ENCODE measurements at regions not wholly inside any gene's neighbourhood (a gene's known extent, or its start where the extent isn't known, plus 50 kb on each side); places are given as distances from the start of the nearest gene placed in this dataset.

- DNase-seq (ENCODE audit: low read depth in 2 of 2), result no peak
These were observed 456.5 kb upstream of the SOX11 start for GRCh38 chr2:5235701-5236100.

DNA sequence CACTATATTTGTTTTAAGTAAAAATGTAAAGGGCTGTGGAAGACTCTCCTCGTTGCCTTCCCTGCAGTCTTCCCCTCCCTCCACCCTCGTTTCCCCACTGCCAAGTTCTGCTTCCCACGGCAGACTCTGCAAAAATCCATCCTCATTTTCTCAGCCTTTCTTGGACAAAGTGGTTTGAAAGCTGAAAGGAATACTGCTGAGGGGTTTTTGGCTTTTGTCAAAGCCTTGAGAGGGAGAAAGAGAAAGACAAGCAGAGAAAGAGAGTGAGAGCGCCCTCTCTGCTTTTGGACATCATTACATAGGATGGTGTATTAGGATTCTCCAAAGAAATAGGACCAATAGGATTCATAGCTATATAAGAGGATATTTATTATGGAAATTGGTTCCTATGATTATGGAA lies 455.9 kb upstream of the SOX11 start:
- no peak for DNase-seq (ENCODE audit: low read depth in 2 of 2)

GRCh38 chr2:5242751-5243150 lies 449.4 kb upstream of the SOX11 start:
- no peak for DNase-seq (ENCODE audit: low read depth in 2 of 2)

GRCh38 chr2:5250482-5250881 lies 441.7 kb upstream of the SOX11 start:
- DNase-seq (ENCODE audit: low read depth in 2 of 2), result no peak

GRCh38 chr2:5253263-5253662 lies 438.9 kb upstream of the SOX11 start:
- no peak for DNase-seq (ENCODE audit: low read depth in 2 of 2)

- DNase-seq (ENCODE audit: low read depth in 2 of 2), result no peak
These were observed 437.3 kb upstream of the SOX11 start for GRCh38 chr2:5254791-5255332.

- DNase-seq (ENCODE audit: low read depth in 2 of 2), result no peak
These were observed 428.9 kb upstream of the SOX11 start for GRCh38 chr2:5263291-5263690.

- no peak for DNase-seq (ENCODE audit: low read depth in 2 of 2)
These were observed 427.8 kb upstream of the SOX11 start for GRCh38 chr2:5264361-5264760.

DNA sequence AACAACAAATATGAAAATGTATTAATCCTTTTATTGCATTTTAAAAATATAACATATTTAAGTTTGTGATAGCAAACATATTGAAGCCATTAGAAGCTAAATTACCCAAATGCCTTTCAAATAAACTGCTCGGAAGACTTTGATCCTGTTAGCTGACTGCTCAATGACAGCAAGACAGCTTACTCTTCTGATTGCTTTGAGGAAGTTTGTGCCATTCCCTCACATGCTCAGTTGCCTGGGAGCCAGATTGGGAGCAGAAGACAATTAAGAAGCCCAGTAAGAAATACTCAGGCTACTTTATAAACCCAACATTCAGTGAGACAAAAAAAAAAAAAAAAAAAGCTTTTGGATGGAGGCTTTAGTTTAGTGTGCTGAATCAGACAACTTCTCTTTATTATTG lies 407.1 kb upstream of the SOX11 start:
- no peak for DNase-seq (ENCODE audit: low read depth in 2 of 2)

DNA sequence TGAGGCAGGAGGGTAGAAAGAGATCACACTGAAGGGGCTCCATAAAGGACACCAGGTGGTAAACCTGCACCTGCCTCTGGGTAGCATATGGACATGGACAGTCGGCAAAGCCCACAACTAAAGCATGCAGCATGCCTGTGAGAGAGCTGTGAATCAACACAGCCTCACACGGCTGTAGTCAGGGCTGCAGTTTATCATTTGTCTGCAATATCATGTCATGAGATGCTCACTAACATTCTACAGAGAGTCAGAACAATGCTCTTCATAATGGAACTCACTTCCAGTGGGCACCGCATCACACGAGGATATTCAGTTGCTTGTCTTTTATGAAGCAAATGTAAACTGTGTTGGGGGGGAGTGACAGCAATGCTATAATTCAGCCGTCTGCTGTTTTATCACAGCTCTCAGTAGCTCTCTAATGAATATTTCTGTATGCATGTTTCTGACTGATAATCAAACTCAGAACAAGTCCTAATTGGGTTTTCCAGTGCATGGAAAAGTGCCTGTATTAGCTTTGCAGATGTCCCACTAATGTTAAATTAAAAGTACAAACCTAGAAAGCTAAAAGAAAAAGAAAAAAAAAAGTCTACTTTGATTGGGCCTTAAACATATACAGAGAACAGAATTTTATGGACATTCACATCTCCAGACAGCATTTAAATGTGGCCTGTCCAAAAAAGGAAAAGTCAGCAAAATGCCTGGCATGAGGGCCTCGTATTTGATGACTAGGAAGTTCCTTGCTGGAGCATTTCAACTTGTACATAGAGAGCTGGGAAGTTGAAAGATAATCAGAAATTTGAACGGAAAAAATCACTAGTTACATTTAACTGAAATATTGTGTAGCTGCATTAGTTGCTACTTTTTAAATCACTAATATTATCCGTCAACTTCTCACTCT lies 406.1 kb upstream of the SOX11 start:
- no peak for DNase-seq (ENCODE audit: low read depth in 2 of 2)

DNA sequence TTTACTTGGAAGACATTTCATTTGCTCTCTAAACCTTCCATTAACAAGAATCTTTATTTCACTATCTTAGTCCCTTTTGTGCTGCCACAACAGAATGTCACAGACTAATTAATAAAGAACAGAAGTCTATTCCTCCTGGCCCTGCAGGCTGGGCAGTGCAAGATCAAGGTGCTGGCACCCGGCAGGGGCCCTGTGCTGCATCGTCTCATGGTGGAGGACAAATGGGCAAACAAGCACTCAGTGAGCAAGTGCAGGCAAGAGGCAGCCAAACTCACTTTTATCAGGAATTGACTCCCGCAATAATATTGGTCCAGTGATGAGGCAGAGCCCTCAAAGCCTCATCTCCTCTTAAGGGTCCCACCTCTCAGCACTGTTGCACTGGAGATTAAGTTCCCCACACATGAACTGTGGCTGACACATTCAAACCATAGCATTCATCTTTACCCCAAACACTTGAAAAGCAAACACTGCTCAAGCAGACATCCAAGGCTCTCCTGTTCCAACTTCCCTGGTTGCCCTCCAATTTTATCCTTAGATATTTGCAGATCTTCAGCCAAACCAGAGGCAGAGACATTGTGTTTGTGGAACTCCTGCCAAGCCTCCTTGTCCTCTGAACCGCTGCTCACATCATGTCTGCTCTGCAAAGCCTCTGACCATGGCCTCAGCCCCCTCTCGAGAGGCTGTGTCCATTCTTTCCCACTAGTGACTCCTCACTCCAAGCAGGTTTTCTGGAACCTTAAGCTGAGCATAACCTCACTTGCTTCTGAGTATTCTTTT lies 404.4 kb upstream of the SOX11 start:
- no peak for DNase-seq (ENCODE audit: low read depth in 2 of 2)

- no peak for DNase-seq (ENCODE audit: low read depth in 2 of 2)
These were observed 401.2 kb upstream of the SOX11 start for GRCh38 chr2:5290900-5291546.

DNA sequence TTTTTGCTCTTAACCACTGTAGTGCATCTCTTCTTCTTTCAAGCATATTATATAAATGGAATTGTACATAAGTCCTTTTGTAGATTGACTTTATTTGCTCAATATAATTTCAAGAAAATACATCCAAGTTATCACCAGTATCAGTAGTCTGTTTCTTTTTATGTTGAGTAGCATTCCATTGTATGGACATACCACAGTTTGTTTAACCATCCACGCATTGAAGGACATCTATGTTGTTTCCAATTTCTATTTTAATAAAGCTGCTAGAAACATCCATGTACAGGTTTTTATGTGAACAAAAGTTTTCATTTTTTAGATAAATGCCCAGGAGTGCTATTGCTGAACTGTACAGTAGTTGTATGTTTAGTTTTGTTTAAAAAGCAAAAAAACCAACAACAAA lies 387.5 kb upstream of the SOX11 start:
- no peak for DNase-seq (ENCODE audit: low read depth in 2 of 2)

DNA sequence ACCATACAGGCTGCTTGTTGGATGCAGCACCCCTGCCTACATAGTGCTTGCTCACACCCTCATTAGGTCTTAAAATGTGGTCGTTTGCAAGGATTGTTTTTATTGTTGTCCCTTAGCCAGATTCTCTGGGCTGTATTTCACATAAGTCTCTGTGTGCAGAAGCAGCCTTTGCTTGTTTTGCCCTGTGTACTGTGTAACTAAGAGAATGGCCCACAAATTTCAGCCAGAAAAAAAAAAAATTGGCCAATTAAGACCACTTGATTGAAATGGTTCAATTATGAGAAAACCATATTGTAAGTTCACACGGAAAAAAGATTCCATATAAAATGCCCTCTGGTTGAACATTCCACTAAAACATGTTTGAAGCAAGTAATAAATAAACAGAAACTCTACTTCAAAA lies 377.1 kb upstream of the SOX11 start:
- DNase-seq (ENCODE audit: low read depth in 2 of 2), result no peak

GRCh38 chr2:5315512-5315911 lies 376.7 kb upstream of the SOX11 start:
- no peak for DNase-seq (ENCODE audit: low read depth in 2 of 2)

DNA sequence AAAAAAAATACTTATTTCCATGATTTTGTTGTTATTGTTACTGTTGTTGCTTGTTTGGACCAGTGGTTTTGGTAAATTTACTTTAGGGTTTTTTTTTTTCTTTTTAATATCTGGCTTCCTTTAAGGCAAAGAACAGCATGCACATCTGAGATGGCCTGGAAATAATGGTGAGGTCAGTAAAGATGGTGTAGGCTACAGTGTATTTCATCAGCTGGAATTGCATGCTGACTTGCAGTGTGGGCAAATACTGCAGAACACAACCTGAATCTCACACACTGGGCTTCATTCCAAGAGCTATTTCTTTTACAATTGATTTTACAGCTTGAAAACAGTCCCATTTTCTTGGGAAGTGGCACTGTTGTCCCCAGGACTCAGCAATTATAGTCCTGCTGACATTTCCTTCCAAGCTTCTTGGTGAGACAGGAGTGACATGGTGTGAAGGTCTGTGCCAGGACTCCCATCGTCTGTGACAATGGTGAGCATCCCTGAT lies 376.1 kb upstream of the SOX11 start:
- DNase-seq (ENCODE audit: low read depth in 2 of 2), result no peak

DNA sequence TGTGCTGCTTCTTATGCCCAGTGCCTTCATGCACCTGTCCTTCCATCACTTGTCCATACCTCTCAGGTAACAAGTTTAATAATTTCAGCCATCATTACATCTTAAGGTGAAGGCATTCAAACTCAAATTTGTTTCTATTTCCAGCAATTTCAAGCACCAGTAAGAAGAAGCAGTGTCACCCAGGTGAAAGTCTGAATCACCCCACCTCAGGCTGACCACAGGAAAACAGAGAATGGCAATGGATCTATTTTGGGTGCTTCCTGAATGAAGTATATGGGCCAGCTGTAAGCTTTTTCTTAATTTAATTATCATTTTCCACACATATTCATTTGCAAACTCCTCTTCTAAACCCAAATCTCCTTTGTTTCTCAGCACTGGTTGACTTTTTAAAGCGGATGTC lies 372.7 kb upstream of the SOX11 start:
- DNase-seq (ENCODE audit: low read depth in 2 of 2), result no peak

DNA sequence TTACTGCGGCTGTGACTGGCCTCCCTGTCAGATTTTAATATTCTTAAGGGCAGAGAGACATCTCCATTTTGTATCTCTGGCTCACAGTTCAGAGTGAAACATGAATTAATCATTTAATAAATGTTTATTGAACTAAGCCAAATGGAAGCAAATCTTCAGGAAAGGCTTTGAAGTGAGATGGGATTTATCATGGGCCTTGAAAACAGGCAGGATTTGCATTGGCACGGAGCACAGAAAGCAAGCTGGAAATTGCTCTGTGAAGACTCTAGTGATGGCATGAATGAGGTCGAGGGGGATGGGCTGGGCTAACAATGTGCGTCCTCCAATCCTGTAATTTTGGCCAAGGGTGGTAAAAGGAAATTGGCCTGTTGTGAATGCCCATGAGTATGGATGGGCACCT lies 369.8 kb upstream of the SOX11 start:
- DNase-seq (ENCODE audit: low read depth in 2 of 2), result no peak

DNA sequence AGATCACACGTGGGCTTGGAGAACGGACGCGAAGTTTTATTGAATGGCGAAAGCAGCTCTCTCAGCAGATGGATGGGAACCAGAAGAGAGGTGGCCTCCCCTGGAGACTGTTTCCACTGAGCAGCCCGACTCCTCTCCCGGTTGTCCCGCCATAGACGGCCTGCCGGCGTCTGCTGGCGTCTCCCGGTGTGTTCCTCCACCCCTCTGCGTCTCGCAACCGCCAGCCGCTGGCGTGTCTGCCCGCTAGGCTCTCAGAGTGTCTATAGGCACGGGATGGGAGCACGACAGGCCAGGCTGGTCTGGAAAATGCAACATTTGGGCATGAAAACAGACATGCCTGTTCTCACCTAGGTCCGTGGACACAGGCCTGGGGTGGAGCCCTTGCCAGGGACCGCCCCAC lies 366.7 kb upstream of the SOX11 start:
- no peak for DNase-seq (ENCODE audit: low read depth in 2 of 2)

DNA sequence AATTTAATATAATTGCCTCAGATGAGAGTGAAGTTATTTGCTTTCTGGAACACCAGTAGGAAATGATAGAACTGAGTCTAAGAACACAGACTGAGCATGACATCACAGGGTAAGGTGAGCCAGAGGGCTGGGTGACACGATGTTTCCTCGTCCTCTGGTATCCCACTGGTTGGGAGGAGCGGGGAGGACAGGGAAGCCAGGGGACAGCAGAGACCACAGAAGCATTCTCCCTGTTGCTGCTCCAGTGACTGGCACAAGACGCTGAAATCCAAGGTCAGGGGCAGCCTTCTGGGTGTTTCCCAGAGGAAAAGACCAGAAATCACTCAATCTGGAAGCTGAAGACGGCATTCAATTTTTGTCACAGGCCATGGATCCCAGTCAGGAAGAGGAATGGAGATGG lies 363.4 kb upstream of the SOX11 start:
- no peak for DNase-seq (ENCODE audit: low read depth in 2 of 2)

- no peak for DNase-seq (ENCODE audit: low read depth in 2 of 2)
These were observed 362.4 kb upstream of the SOX11 start for GRCh38 chr2:5329763-5330162.

DNA sequence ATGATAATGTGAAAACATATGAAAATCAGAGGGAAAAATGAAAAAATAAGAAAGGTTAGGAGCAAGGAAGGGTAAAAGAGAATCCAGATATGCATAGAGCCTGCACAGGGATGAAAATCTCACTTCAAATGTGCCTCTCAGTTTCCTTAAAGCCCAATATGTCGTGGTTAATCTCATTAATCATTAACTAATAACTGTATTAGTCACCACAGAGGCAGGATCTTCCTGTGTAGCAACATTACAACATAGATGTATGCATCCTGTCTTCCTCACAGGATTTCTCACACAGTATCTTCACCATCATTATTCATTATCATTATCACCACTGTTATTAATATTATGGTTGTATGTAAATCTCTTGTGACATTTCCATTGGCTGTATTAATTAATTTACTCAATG lies 361.2 kb upstream of the SOX11 start:
- DNase-seq (ENCODE audit: low read depth in 2 of 2), result no peak

Data from stimulated activated CD4-positive, alpha-beta T cell treated with anti-CD3 and anti-CD28 coated beads, Interleukin-12 subunit alpha, Interleukin-12 subunit beta, amount 100 ng/mL, for 24 hours (primary cell).